Fibroblast of villous mesenchyme (primary cell): ENCODE measurements at regions not wholly inside any gene's neighbourhood (a gene's known extent, or its start where the extent isn't known, plus 50 kb on each side); places are given as distances from the start of the nearest gene placed in this dataset.
A peak's percentile ranks its signal among the peaks of the same experiment; 100 is the strongest.

ENCODE experiments used
- DNase-seq: peaks from one replicate; pipeline ENCODE4 v3.0.0-alpha.2; 2010; ENCODE audit warnings: low read depth
- H3K4me3 ChIP-seq: 2 replicates; pipeline ENCODE4 v1.5.1; 2011; ENCODE audit warnings: low read depth, mild to moderate bottlenecking, low read length
- CTCF ChIP-seq: IDR thresholded peaks from 2 replicates; pipeline ENCODE4 v1.5.1; 2012; ENCODE audit warnings: low read depth, mild to moderate bottlenecking, low read length; ENCODE audit not compliant: insufficient read depth

GRCh38 chr12:112635036-112635435, 156.5 kb upstream of the RPH3A start:
- DNase-seq, result no peak
- no peak overlapping the region for H3K4me3 ChIP-seq
- no peak for TF ChIP-seq CTCF

DNA sequence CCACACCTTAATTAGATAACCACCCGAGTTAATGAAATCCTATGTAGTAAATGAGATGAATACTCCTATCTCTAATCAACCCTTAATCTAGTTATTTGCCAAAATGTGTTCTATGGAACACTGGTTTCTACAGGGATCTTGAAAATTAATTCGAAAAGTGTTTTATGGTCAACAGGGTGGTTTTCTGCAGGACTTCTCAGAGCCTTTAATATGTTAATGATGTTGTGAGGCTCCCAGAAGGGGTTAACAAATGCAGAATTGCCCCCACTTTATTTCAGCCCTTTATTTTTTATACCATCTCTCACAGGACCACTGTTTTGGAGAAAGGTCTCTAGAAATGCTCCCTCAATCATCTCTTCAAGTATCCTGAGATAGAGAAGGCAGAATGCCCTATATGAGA, 153.1 kb upstream of the RPH3A start:
- DNase-seq, result no peak
- TF ChIP-seq CTCF, result no peak
- no peak overlapping the region for H3K4me3 ChIP-seq

DNA sequence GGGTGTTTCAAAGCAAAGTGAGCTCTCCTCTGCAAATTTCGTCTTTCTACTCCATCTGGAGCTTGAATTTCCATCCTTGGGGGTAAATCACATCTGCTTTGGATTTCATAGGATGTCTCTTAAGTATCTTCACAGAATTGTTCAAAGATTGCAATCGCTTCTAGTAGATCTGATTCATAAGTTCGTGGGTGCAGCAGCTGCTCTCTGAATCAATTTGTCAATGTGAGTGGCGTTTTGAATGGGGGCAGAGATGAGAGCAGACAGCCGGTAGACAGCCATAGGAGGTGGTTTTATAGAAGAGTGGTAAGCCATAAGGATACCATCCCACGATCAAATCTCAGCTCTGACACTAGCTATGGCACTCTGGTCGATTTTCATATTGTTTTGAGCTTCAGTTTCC, 146.0 kb upstream of the RPH3A start:
- no peak overlapping the region for H3K4me3 ChIP-seq
- no peak for TF ChIP-seq CTCF
- DNase-seq, result no peak

DNA sequence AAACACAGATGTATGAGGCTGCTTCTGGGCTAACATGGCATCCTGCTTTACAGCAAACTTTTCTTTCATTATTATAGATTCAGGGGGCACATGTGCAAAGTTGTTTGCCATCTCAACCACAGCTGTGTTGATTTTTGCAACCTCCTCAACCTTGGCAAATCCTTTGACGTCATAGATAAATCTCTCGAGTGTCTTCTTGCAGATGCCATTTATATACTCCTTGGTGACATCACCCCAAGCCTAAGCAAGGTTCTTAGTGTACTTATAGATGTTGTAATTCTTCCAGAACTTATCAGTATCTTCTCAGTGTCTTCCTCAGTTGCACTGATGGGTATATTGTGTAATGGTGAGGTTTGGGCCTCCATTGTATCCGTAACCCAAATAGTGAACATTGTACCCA, 135.4 kb upstream of the RPH3A start:
- no peak for DNase-seq
- TF ChIP-seq CTCF, result no peak
- H3K4me3 ChIP-seq, result no peak overlapping the region

GRCh38 chr12:112664569-112664968, 127.0 kb upstream of the RPH3A start:
- H3K4me3 ChIP-seq, result no peak overlapping the region
- DNase-seq, result peak; percentile 2
- no peak for TF ChIP-seq CTCF

DNA sequence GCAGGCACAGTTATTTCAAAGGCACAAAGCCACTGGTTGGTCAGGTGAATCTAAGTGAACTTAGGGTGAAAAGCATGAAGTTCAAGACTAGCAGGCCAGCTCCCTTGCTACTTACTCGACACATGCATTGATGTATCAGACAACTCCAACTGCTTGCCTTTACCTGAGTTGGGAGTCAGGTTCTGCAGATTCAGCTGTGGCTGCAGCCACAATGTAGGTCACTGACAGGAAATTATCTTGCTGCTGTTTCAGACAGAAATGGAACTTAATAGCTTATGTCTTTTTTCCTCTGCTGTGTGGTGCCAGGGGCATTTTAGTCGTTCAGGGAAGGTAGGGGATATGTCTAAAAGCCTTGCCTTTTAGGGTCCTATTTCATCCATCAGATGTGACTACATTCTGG, 125.6 kb upstream of the RPH3A start:
- TF ChIP-seq CTCF, result no peak
- no peak overlapping the region for H3K4me3 ChIP-seq
- DNase-seq, result no peak

GRCh38 chr12:112671564-112671963, 120.0 kb upstream of the RPH3A start:
- no peak for DNase-seq
- H3K4me3 ChIP-seq, result no peak overlapping the region
- TF ChIP-seq CTCF, result no peak
